Endodermal cell (in vitro differentiated cells): ENCODE measurements at regions not wholly inside any gene's neighbourhood (a gene's known extent, or its start where the extent isn't known, plus 50 kb on each side); places are given as distances from the start of the nearest gene placed in this dataset.
"Not testable (repeated sequence)": the region's sequence is repeated elsewhere in the genome, so short reads cannot be mapped to it uniquely, and the experiment has no call there.

Experiments used
- DNase-seq: peaks from one replicate; pipeline ENCODE4 v3.0.0-alpha.2; 2017
- H3K27ac ChIP-seq: 2 replicates; pipeline ENCODE4 v1.5.1; 2013; ENCODE audit warnings: mild to moderate bottlenecking, low read depth, low read length, moderate library complexity
- H3K27me3 ChIP-seq: 2 replicates; pipeline ENCODE4 v1.6.1; 2013; ENCODE audit warnings: mild to moderate bottlenecking, low read length, moderate library complexity; ENCODE audit not compliant: insufficient read depth, control insufficient read depth, poor library complexity, severe bottlenecking
- H3K36me3 ChIP-seq: 2 replicates; pipeline ENCODE4 v1.7.0; 2013; ENCODE audit warnings: mild to moderate bottlenecking, low read length, moderate library complexity; ENCODE audit not compliant: control insufficient read depth, insufficient read depth
- H3K4me1 ChIP-seq: one replicate; pipeline ENCODE4 v1.7.0; 2013; ENCODE audit warnings: low read length; ENCODE audit not compliant: control insufficient read depth, insufficient read depth
- H3K4me3 ChIP-seq: 2 replicates; pipeline ENCODE4 v1.5.1; 2013; ENCODE audit warnings: mild to moderate bottlenecking, low read length, moderate library complexity
- H3K9ac ChIP-seq: 2 replicates; pipeline ENCODE4 v1.6.1; 2013; ENCODE audit warnings: mild to moderate bottlenecking, low read length, moderate library complexity; ENCODE audit not compliant: poor library complexity, severe bottlenecking; ENCODE audit errors: extremely low read depth
- H3K9me3 ChIP-seq: 2 replicates; pipeline ENCODE4 v1.6.1; 2013; ENCODE audit warnings: mild to moderate bottlenecking, low read length, moderate library complexity; ENCODE audit not compliant: control insufficient read depth
- H3K27ac Mint-ChIP-seq: 2 replicates; pipeline ENCODE4 v1.8.0; 2020; ENCODE audit warnings: mixed read lengths
- H3K27me3 Mint-ChIP-seq: 2 replicates; pipeline ENCODE4 v1.8.0; 2021; ENCODE audit warnings: mild to moderate bottlenecking, mixed read lengths; ENCODE audit not compliant: insufficient read depth
- H3K36me3 Mint-ChIP-seq: 2 replicates; pipeline ENCODE4 v1.8.0; 2020; ENCODE audit warnings: low read depth, mixed read lengths
- H3K4me1 Mint-ChIP-seq: 2 replicates; pipeline ENCODE4 v1.8.0; 2020; ENCODE audit warnings: mixed read lengths
- H3K4me3 Mint-ChIP-seq: 2 replicates; pipeline ENCODE4 v1.8.0; 2020; ENCODE audit warnings: mild to moderate bottlenecking, moderate library complexity, mixed read lengths
- H3K9me3 Mint-ChIP-seq: 2 replicates; pipeline ENCODE4 v1.8.0; 2020; ENCODE audit warnings: mild to moderate bottlenecking, mixed read lengths
- WGBS, 2 experiments: methylation state at CpG; one replicate each; pipeline versions ENCODE4 v1.1.5 to v1.1.7; 2013; ENCODE audit warnings: missing lambda C conversion rate in 2 of 2, mixed read lengths in 1 of 2; ENCODE audit not compliant: insufficient coverage in 1 of 2, insufficient read length in 1 of 2; 5-methylcytosine and 5-hydroxymethylcytosine counted together
- TF ChIP-seq, protein P1 (sequence below): fragments of 200-600 bp; sonication (generic); conservative IDR thresholded peaks from 2 replicates; pipeline ENCODE4 v1.5.0; 2021; ENCODE audit warnings: antibody characterized with exemption, mild to moderate bottlenecking

GRCh38 chr17:63294776-63295175 lies 151.3 kb downstream of the CYB561 start:
- TF ChIP-seq, protein P1, sequence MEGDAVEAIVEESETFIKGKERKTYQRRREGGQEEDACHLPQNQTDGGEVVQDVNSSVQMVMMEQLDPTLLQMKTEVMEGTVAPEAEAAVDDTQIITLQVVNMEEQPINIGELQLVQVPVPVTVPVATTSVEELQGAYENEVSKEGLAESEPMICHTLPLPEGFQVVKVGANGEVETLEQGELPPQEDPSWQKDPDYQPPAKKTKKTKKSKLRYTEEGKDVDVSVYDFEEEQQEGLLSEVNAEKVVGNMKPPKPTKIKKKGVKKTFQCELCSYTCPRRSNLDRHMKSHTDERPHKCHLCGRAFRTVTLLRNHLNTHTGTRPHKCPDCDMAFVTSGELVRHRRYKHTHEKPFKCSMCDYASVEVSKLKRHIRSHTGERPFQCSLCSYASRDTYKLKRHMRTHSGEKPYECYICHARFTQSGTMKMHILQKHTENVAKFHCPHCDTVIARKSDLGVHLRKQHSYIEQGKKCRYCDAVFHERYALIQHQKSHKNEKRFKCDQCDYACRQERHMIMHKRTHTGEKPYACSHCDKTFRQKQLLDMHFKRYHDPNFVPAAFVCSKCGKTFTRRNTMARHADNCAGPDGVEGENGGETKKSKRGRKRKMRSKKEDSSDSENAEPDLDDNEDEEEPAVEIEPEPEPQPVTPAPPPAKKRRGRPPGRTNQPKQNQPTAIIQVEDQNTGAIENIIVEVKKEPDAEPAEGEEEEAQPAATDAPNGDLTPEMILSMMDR = no peak
- Histone ChIP-seq H3K4me1 (no peaks in the 10 kb centered on the region), H3K27ac (no peak overlapping the region), H3K4me3 (no peak overlapping the region), H3K36me3 (no peaks in the 10 kb centered on the region), H3K27me3 (no peaks in the 10 kb centered on the region), H3K9ac (no peak overlapping the region), H3K9me3 (peaks cover 18% of the 10 kb centered on the region)
- no peak for DNase-seq
- Mint-ChIP-seq H3K27me3 (no peaks in the 10 kb centered on the region), H3K36me3 (peaks cover 14% of the 10 kb centered on the region), H3K9me3 (peaks cover 31% of the 10 kb centered on the region), H3K4me3 (no peak overlapping the region), H3K4me1 (peaks cover 5% of the 10 kb centered on the region), H3K27ac (no peak overlapping the region)
- WGBS, 2 experiments = 96 to 100% methylated on average over 1 to 3 of the region's 3 CpGs

GRCh38 chr17:63295288-63295687 lies 150.8 kb downstream of the CYB561 start:
- H3K4me1 ChIP-seq = no peaks in the 10 kb centered on the region
- Mint-ChIP-seq H3K4me3 (no peak overlapping the region), H3K4me1 (peaks cover 5% of the 10 kb centered on the region), H3K36me3 (peaks cover 14% of the 10 kb centered on the region), H3K27ac (no peak overlapping the region), H3K27me3 (no peaks in the 10 kb centered on the region), H3K9me3 (peaks cover 31% of the 10 kb centered on the region)
- no peaks in the 10 kb centered on the region for H3K36me3 ChIP-seq
- DNase-seq = no peak
- no peak overlapping the region for H3K4me3 ChIP-seq
- no peak overlapping the region for H3K27ac ChIP-seq
- H3K9me3 ChIP-seq = peaks cover 18% of the 10 kb centered on the region
- 82% methylated on average over 1 of the region's 2 CpGs; no CpG with 5 or more reads in 1 of the 2 experiments for WGBS, 2 experiments
- H3K27me3 ChIP-seq = no peaks in the 10 kb centered on the region
- no peak overlapping the region for H3K9ac ChIP-seq
- TF ChIP-seq, protein P1 = no peak

GRCh38 chr17:63295839-63296590 lies 150.1 kb downstream of the CYB561 start:
- 71 to 97% methylated on average over 1 of the region's 1 CpG for whole genome bisulfite sequencing, 2 experiments
- Histone ChIP-seq H3K9me3 (peaks cover 18% of the 10 kb centered on the region), H3K9ac (no peak overlapping the region), H3K36me3 (no peaks in the 10 kb centered on the region), H3K27ac (no peak overlapping the region), H3K4me1 (no peaks in the 10 kb centered on the region), H3K27me3 (no peaks in the 10 kb centered on the region), H3K4me3 (no peak overlapping the region)
- H3K36me3 Mint-ChIP-seq = peaks cover 14% of the 10 kb centered on the region
- peaks cover 5% of the 10 kb centered on the region for H3K4me1 Mint-ChIP-seq
- no peaks in the 10 kb centered on the region for H3K27me3 Mint-ChIP-seq
- H3K4me3 Mint-ChIP-seq = no peak overlapping the region
- H3K27ac Mint-ChIP-seq = no peak overlapping the region
- H3K9me3 Mint-ChIP-seq = peaks cover 31% of the 10 kb centered on the region
- no peak for DNase-seq
- TF ChIP-seq, protein P1 = no peak

DNA sequence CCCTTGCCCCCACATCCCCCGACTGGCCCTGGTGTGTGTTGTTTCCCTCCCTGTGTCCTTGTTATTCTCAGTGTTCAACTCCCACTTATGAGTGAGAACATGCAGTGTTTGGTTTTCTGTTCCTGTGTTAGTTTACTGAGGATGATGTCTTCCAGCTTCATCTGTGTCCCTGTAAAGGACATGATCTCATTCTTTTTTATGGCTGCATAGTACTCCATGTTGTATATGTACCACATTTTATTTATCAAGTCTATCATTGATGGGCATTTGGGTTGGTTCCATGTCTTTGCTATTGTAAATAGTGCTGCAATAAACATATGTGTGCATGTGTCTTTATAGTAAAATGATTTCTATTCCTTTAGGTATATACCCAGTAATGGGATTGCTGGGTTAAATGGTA lies 147.2 kb downstream of the CYB561 start:
- not testable (repeated sequence) for H3K4me1 Mint-ChIP-seq, H3K27ac Mint-ChIP-seq, H3K4me3 ChIP-seq, H3K27me3 Mint-ChIP-seq, H3K4me3 Mint-ChIP-seq, H3K9ac ChIP-seq, H3K4me1 ChIP-seq, H3K27me3 ChIP-seq, H3K27ac ChIP-seq, H3K36me3 ChIP-seq, DNase-seq
- peaks cover 14% of the 10 kb centered on the region for H3K36me3 Mint-ChIP-seq
- H3K9me3 ChIP-seq = peaks cover 18% of the 10 kb centered on the region
- H3K9me3 Mint-ChIP-seq = peaks cover 42% of the 10 kb centered on the region
- WGBS, 2 experiments = 100% methylated on average over 1 of the region's 1 CpG
